RKO (cell line): ENCODE measurements at regions not wholly inside any gene's neighbourhood (a gene's known extent, or its start where the extent isn't known, plus 50 kb on each side); places are given as distances from the start of the nearest gene placed in this dataset.
"Not testable (repeated sequence)": the region's sequence is repeated elsewhere in the genome, so short reads cannot be mapped to it uniquely, and the experiment has no call there.

Experiments used
- DNase-seq: peaks from one replicate; pipeline ENCODE4 v3.0.0-alpha.2; 2016; ENCODE audit warnings: low spot score

- DNase-seq = no peak
Measured at GRCh38 chr18:25490316-25490715, 138.3 kb upstream of the ZNF521 start.

- no peak for DNase-seq
Measured at GRCh38 chr18:25473008-25473407, 121.0 kb upstream of the ZNF521 start.

- not testable (repeated sequence) for DNase-seq
Measured at GRCh38 chr18:25470756-25471524, 119.0 kb upstream of the ZNF521 start.

GRCh38 chr18:25470062-25470461 is 118.1 kb upstream of the ZNF521 start:
- DNase-seq = no peak

GRCh38 chr18:25469489-25469888 is 117.5 kb upstream of the ZNF521 start:
- DNase-seq = no peak

GRCh38 chr18:25467226-25467987 is 115.4 kb upstream of the ZNF521 start:
- DNase-seq = no peak

- DNase-seq = no peak
Measured at GRCh38 chr18:25465152-25465732, 113.3 kb upstream of the ZNF521 start.

- no peak for DNase-seq
Measured at GRCh38 chr18:25464227-25464626, 112.3 kb upstream of the ZNF521 start.

GRCh38 chr18:25463726-25464125 is 111.8 kb upstream of the ZNF521 start:
- DNase-seq = no peak

GRCh38 chr18:25459814-25460213 is 107.8 kb upstream of the ZNF521 start:
- DNase-seq = no peak

GRCh38 chr18:25457601-25458000 is 105.6 kb upstream of the ZNF521 start:
- no peak for DNase-seq

GRCh38 chr18:25457126-25457525 is 105.2 kb upstream of the ZNF521 start:
- DNase-seq = no peak

- no peak for DNase-seq
Measured at GRCh38 chr18:25456334-25457010, 104.5 kb upstream of the ZNF521 start.

- DNase-seq = no peak
Measured at GRCh38 chr18:25455646-25456045, 103.7 kb upstream of the ZNF521 start.

GRCh38 chr18:25455159-25455558 is 103.2 kb upstream of the ZNF521 start:
- no peak for DNase-seq

- no peak for DNase-seq
Measured at GRCh38 chr18:25454730-25455129, 102.8 kb upstream of the ZNF521 start.

GRCh38 chr18:25454270-25454659 is 102.3 kb upstream of the ZNF521 start:
- DNase-seq = no peak

- no peak for DNase-seq
Measured at GRCh38 chr18:25453556-25454269, 101.7 kb upstream of the ZNF521 start.

GRCh38 chr18:25451077-25451658 is 99.2 kb upstream of the ZNF521 start:
- no peak for DNase-seq

GRCh38 chr18:25449046-25449445 is 97.1 kb upstream of the ZNF521 start:
- DNase-seq = no peak

GRCh38 chr18:25446972-25447371 is 95.0 kb upstream of the ZNF521 start:
- no peak for DNase-seq

GRCh38 chr18:25445430-25445829 is 93.5 kb upstream of the ZNF521 start:
- no peak for DNase-seq
